GM18870 (cell line): ENCODE measurements at regions not wholly inside any gene's neighbourhood (a gene's known extent, or its start where the extent isn't known, plus 50 kb on each side); places are given as distances from the start of the nearest gene placed in this dataset.
"Not testable (repeated sequence)": the region's sequence is repeated elsewhere in the genome, so short reads cannot be mapped to it uniquely, and the experiment has no call there.

Experiments
- ATAC-seq: cut with Tn5 transposase; IDR thresholded peaks from one replicate; pipeline ENCODE4 v1.9.1; 2021; ENCODE audit warnings: moderate library complexity; ENCODE audit not compliant: unreplicated experiment

GRCh38 chr7:69228212-69228811, 370.0 kb upstream of the AUTS2 start:
- ATAC-seq: no peak

GRCh38 chr7:69232445-69233376, 365.6 kb upstream of the AUTS2 start:
- no peak for ATAC-seq

GRCh38 chr7:69237541-69237940, 360.7 kb upstream of the AUTS2 start:
- ATAC-seq: no peak

GRCh38 chr7:69243016-69243415, 355.3 kb upstream of the AUTS2 start:
- no peak for ATAC-seq

- no peak for ATAC-seq
These were observed 353.6 kb upstream of the AUTS2 start for GRCh38 chr7:69244701-69245100.

- ATAC-seq: no peak
These were observed 352.6 kb upstream of the AUTS2 start for GRCh38 chr7:69245646-69246045.

GRCh38 chr7:69246758-69247157, 351.5 kb upstream of the AUTS2 start:
- no peak for ATAC-seq

- not testable (repeated sequence) for ATAC-seq
These were observed 349.9 kb upstream of the AUTS2 start for GRCh38 chr7:69248382-69248828.

- no peak for ATAC-seq
These were observed 347.3 kb upstream of the AUTS2 start for GRCh38 chr7:69250958-69251357.

GRCh38 chr7:69254643-69255042, 343.6 kb upstream of the AUTS2 start:
- no peak for ATAC-seq

GRCh38 chr7:69256634-69257081, 341.6 kb upstream of the AUTS2 start:
- ATAC-seq: no peak

- ATAC-seq: no peak
These were observed 340.7 kb upstream of the AUTS2 start for GRCh38 chr7:69257592-69257991.

- no peak for ATAC-seq
These were observed 338.8 kb upstream of the AUTS2 start for GRCh38 chr7:69259445-69259844.

- ATAC-seq: no peak
These were observed 338.3 kb upstream of the AUTS2 start for GRCh38 chr7:69260023-69260422.

- ATAC-seq: no peak
These were observed 334.7 kb upstream of the AUTS2 start for GRCh38 chr7:69263550-69263949.

GRCh38 chr7:69269806-69270205, 328.5 kb upstream of the AUTS2 start:
- ATAC-seq: no peak

- no peak for ATAC-seq
These were observed 326.2 kb upstream of the AUTS2 start for GRCh38 chr7:69272101-69272500.

- ATAC-seq: no peak
These were observed 322.1 kb upstream of the AUTS2 start for GRCh38 chr7:69276011-69276729.

- no peak for ATAC-seq
These were observed 320.9 kb upstream of the AUTS2 start for GRCh38 chr7:69277366-69277765.

GRCh38 chr7:69282946-69283345, 315.3 kb upstream of the AUTS2 start:
- ATAC-seq: no peak

GRCh38 chr7:69283421-69283820, 314.9 kb upstream of the AUTS2 start:
- no peak for ATAC-seq

GRCh38 chr7:69285854-69286253, 312.4 kb upstream of the AUTS2 start:
- ATAC-seq: no peak
